ENCODE measurements at regions not wholly inside any gene's neighbourhood (a gene's known extent, or its start where the extent isn't known, plus 50 kb on each side); places are given as distances from the start of the nearest gene placed in this dataset.

- H3K36me3 Mint-ChIP-seq = no peaks in the 10 kb centered on the region
- peaks cover 6% of the 10 kb centered on the region for H3K27me3 Mint-ChIP-seq
- DNase-seq (ENCODE audit: low spot score in 2 of 2) (no peak), ATAC-seq (ENCODE audit: low read depth) (no peak)
- H3K4me3 Mint-ChIP-seq = no peak overlapping the region
- H3K9me3 Mint-ChIP-seq = peaks cover under 1% of the 10 kb centered on the region
- no peaks in the 10 kb centered on the region for H3K4me1 Mint-ChIP-seq
- no peak overlapping the region for H3K27ac Mint-ChIP-seq
Observed at GRCh38 chr5:2147504-2148311, 265.0 kb upstream of the IRX4 start.

- DNase-seq (ENCODE audit: low spot score in 2 of 2) (no peak), ATAC-seq (ENCODE audit: low read depth) (no peak)
- Mint-ChIP-seq H3K9me3 (peaks cover 2% of the 10 kb centered on the region), H3K4me1 (no peaks in the 10 kb centered on the region), H3K27ac (no peak overlapping the region), H3K36me3 (no peaks in the 10 kb centered on the region), H3K4me3 (no peak overlapping the region), H3K27me3 (peaks cover 7% of the 10 kb centered on the region)
Observed at GRCh38 chr5:2143646-2144353, 261.1 kb upstream of the IRX4 start.

- ATAC-seq (ENCODE audit: low read depth) = no peak
- no peak for DNase-seq (ENCODE audit: low spot score in 2 of 2)
- Mint-ChIP-seq H3K36me3 (no peaks in the 10 kb centered on the region), H3K4me3 (no peak overlapping the region), H3K27ac (no peak overlapping the region), H3K4me1 (no peaks in the 10 kb centered on the region), H3K9me3 (peaks cover 3% of the 10 kb centered on the region), H3K27me3 (peaks cover 7% of the 10 kb centered on the region)
Observed at GRCh38 chr5:2143088-2143487, 260.4 kb upstream of the IRX4 start.

GRCh38 chr5:2142456-2142954, 259.8 kb upstream of the IRX4 start:
- no peak for DNase-seq (ENCODE audit: low spot score in 2 of 2)
- H3K4me3 Mint-ChIP-seq = no peak overlapping the region
- no peaks in the 10 kb centered on the region for H3K36me3 Mint-ChIP-seq
- H3K27me3 Mint-ChIP-seq = peaks cover 6% of the 10 kb centered on the region
- ATAC-seq (ENCODE audit: low read depth) = no peak
- no peaks in the 10 kb centered on the region for H3K4me1 Mint-ChIP-seq
- H3K27ac Mint-ChIP-seq = no peak overlapping the region
- H3K9me3 Mint-ChIP-seq = peaks cover 3% of the 10 kb centered on the region

- H3K27me3 Mint-ChIP-seq = peaks cover 8% of the 10 kb centered on the region
- H3K9me3 Mint-ChIP-seq = peaks cover 3% of the 10 kb centered on the region
- H3K4me1 Mint-ChIP-seq = no peaks in the 10 kb centered on the region
- H3K4me3 Mint-ChIP-seq = no peak overlapping the region
- no peak for ATAC-seq (ENCODE audit: low read depth)
- H3K27ac Mint-ChIP-seq = no peak overlapping the region
- DNase-seq (ENCODE audit: low spot score in 2 of 2) = no peak
- H3K36me3 Mint-ChIP-seq = no peaks in the 10 kb centered on the region
Observed at GRCh38 chr5:2141254-2142000, 258.7 kb upstream of the IRX4 start.

GRCh38 chr5:2140501-2141175, 257.9 kb upstream of the IRX4 start:
- Mint-ChIP-seq H3K4me3 (no peak overlapping the region), H3K9me3 (peaks cover 3% of the 10 kb centered on the region), H3K27me3 (peaks cover 8% of the 10 kb centered on the region), H3K36me3 (no peaks in the 10 kb centered on the region), H3K4me1 (no peaks in the 10 kb centered on the region), H3K27ac (no peak overlapping the region)
- ATAC-seq (ENCODE audit: low read depth) (no peak), DNase-seq (ENCODE audit: low spot score in 2 of 2) (no peak)

GRCh38 chr5:2139478-2139877, 256.8 kb upstream of the IRX4 start:
- Mint-ChIP-seq H3K4me1 (no peaks in the 10 kb centered on the region), H3K27ac (no peak overlapping the region), H3K4me3 (no peak overlapping the region), H3K27me3 (peaks cover 8% of the 10 kb centered on the region), H3K36me3 (no peaks in the 10 kb centered on the region), H3K9me3 (peaks cover 3% of the 10 kb centered on the region)
- no peak for ATAC-seq (ENCODE audit: low read depth)
- DNase-seq (ENCODE audit: low spot score in 2 of 2) = no peak

GRCh38 chr5:2138896-2139295, 256.2 kb upstream of the IRX4 start:
- no peaks in the 10 kb centered on the region for H3K36me3 Mint-ChIP-seq
- no peak overlapping the region for H3K4me3 Mint-ChIP-seq
- H3K27me3 Mint-ChIP-seq = peaks cover 8% of the 10 kb centered on the region
- H3K4me1 Mint-ChIP-seq = no peaks in the 10 kb centered on the region
- peaks cover 3% of the 10 kb centered on the region for H3K9me3 Mint-ChIP-seq
- no peak for DNase-seq (ENCODE audit: low spot score in 2 of 2)
- ATAC-seq (ENCODE audit: low read depth) = no peak
- H3K27ac Mint-ChIP-seq = no peak overlapping the region

- no peak overlapping the region for H3K27ac Mint-ChIP-seq
- H3K27me3 Mint-ChIP-seq = peaks cover 8% of the 10 kb centered on the region
- no peak overlapping the region for H3K4me3 Mint-ChIP-seq
- DNase-seq (ENCODE audit: low spot score in 2 of 2) = no peak
- H3K36me3 Mint-ChIP-seq = no peaks in the 10 kb centered on the region
- no peak for ATAC-seq (ENCODE audit: low read depth)
- no peaks in the 10 kb centered on the region for H3K4me1 Mint-ChIP-seq
- H3K9me3 Mint-ChIP-seq = peaks cover 3% of the 10 kb centered on the region
Observed at GRCh38 chr5:2137444-2138050, 254.8 kb upstream of the IRX4 start.

GRCh38 chr5:2136728-2137333, 254.1 kb upstream of the IRX4 start:
- H3K9me3 Mint-ChIP-seq = peaks cover 3% of the 10 kb centered on the region
- H3K36me3 Mint-ChIP-seq = no peaks in the 10 kb centered on the region
- no peak overlapping the region for H3K27ac Mint-ChIP-seq
- DNase-seq (ENCODE audit: low spot score in 2 of 2) (no peak), ATAC-seq (ENCODE audit: low read depth) (no peak)
- H3K4me1 Mint-ChIP-seq = no peaks in the 10 kb centered on the region
- H3K27me3 Mint-ChIP-seq = peaks cover 8% of the 10 kb centered on the region
- H3K4me3 Mint-ChIP-seq = no peak overlapping the region

- DNase-seq (ENCODE audit: low spot score in 2 of 2) = no peak
- Mint-ChIP-seq H3K4me3 (no peak overlapping the region), H3K36me3 (no peaks in the 10 kb centered on the region), H3K9me3 (peaks cover 3% of the 10 kb centered on the region), H3K27me3 (peaks cover 8% of the 10 kb centered on the region), H3K27ac (no peak overlapping the region), H3K4me1 (no peaks in the 10 kb centered on the region)
- ATAC-seq (ENCODE audit: low read depth) = no peak
Observed at GRCh38 chr5:2135833-2136232, 253.1 kb upstream of the IRX4 start.

GRCh38 chr5:2135354-2135753, 252.6 kb upstream of the IRX4 start:
- Mint-ChIP-seq H3K27ac (no peak overlapping the region), H3K27me3 (peaks cover 8% of the 10 kb centered on the region), H3K4me1 (no peaks in the 10 kb centered on the region), H3K4me3 (no peak overlapping the region), H3K36me3 (no peaks in the 10 kb centered on the region), H3K9me3 (peaks cover 3% of the 10 kb centered on the region)
- no peak for DNase-seq (ENCODE audit: low spot score in 2 of 2)
- ATAC-seq (ENCODE audit: low read depth) = no peak

All from memory B cell (primary cell).